Dendritic cell treated with granulocyte-macrophage colony-stimulating factor and Interleukin-4, amounts not matched to agents 40 ng/mL and 50 ng/mL, for 4 days (primary cell): ENCODE measurements at regions not wholly inside any gene's neighbourhood (a gene's known extent, or its start where the extent isn't known, plus 50 kb on each side); places are given as distances from the start of the nearest gene placed in this dataset.

Experiments
- H3K27ac Mint-ChIP-seq: one replicate; pipeline ENCODE4 v1.8.0; 2022; ENCODE audit warnings: mild to moderate bottlenecking, mixed read lengths
- H3K27me3 Mint-ChIP-seq: one replicate; pipeline ENCODE4 v1.8.0; 2022; ENCODE audit warnings: mild to moderate bottlenecking, mixed read lengths
- H3K36me3 Mint-ChIP-seq: one replicate; pipeline ENCODE4 v1.8.0; 2022; ENCODE audit warnings: low read depth, mixed read lengths
- H3K4me1 Mint-ChIP-seq: one replicate; pipeline ENCODE4 v1.8.0; 2022; ENCODE audit warnings: low read depth, mixed read lengths
- H3K4me3 Mint-ChIP-seq: one replicate; pipeline ENCODE4 v1.8.0; 2022; ENCODE audit warnings: mild to moderate bottlenecking, moderate library complexity, mixed read lengths
- H3K9me3 Mint-ChIP-seq: one replicate; pipeline ENCODE4 v1.8.0; 2022; ENCODE audit warnings: mixed read lengths
- intact Hi-C: fragments of 100-400 bp; cut with micrococcal nuclease; formaldehyde crosslinking; loops from one replicate; pipeline ENCODE4 v1.15.0; 2022

GRCh38 chr2:60073201-60073600 lies 480.3 kb downstream of the BCL11A start:
- Mint-ChIP-seq H3K9me3 (no peaks in the 10 kb centered on the region), H3K4me3 (no peak overlapping the region)

GRCh38 chr2:60072609-60073008 lies 480.8 kb downstream of the BCL11A start:
- Mint-ChIP-seq H3K27me3 (no peaks in the 10 kb centered on the region), H3K9me3 (no peaks in the 10 kb centered on the region), H3K36me3 (no peaks in the 10 kb centered on the region), H3K27ac (no peak overlapping the region), H3K4me3 (no peak overlapping the region), H3K4me1 (peaks cover 4% of the 10 kb centered on the region)
- intact Hi-C loops: no loop called here

More at GRCh38 chr2:60073201-60073600, 480.3 kb downstream of the BCL11A start:
- Mint-ChIP-seq H3K4me1 (peaks cover 4% of the 10 kb centered on the region), H3K27ac (no peak overlapping the region), H3K27me3 (no peaks in the 10 kb centered on the region), H3K36me3 (no peaks in the 10 kb centered on the region)
- intact Hi-C loops: no loop called here

- Mint-ChIP-seq H3K36me3 (no peaks in the 10 kb centered on the region), H3K27ac (no peak overlapping the region), H3K9me3 (no peaks in the 10 kb centered on the region), H3K4me3 (no peak overlapping the region), H3K27me3 (no peaks in the 10 kb centered on the region), H3K4me1 (no peaks in the 10 kb centered on the region)
- intact Hi-C loops: no loop called here
Measured at GRCh38 chr2:60071490-60071831, 482.0 kb downstream of the BCL11A start.

GRCh38 chr2:60070736-60071489 lies 482.5 kb downstream of the BCL11A start:
- Mint-ChIP-seq H3K27me3 (no peaks in the 10 kb centered on the region), H3K9me3 (no peaks in the 10 kb centered on the region), H3K4me3 (no peak overlapping the region), H3K4me1 (no peaks in the 10 kb centered on the region), H3K36me3 (no peaks in the 10 kb centered on the region), H3K27ac (no peak overlapping the region)
- intact Hi-C loops: no loop called here

- H3K4me3 Mint-ChIP-seq: no peak overlapping the region
- no peaks in the 10 kb centered on the region for H3K36me3 Mint-ChIP-seq
Measured at GRCh38 chr2:60070196-60070595, 483.3 kb downstream of the BCL11A start.

GRCh38 chr2:60068755-60069154 lies 484.7 kb downstream of the BCL11A start:
- no peak overlapping the region for H3K27ac Mint-ChIP-seq
- H3K4me3 Mint-ChIP-seq: no peak overlapping the region
- H3K4me1 Mint-ChIP-seq: no peaks in the 10 kb centered on the region
- H3K9me3 Mint-ChIP-seq: no peaks in the 10 kb centered on the region
- H3K27me3 Mint-ChIP-seq: no peaks in the 10 kb centered on the region
- no peaks in the 10 kb centered on the region for H3K36me3 Mint-ChIP-seq
- intact Hi-C loops: no loop called here

More at GRCh38 chr2:60070196-60070595, 483.3 kb downstream of the BCL11A start:
- no peaks in the 10 kb centered on the region for H3K27me3 Mint-ChIP-seq
- H3K27ac Mint-ChIP-seq: no peak overlapping the region
- no peaks in the 10 kb centered on the region for H3K9me3 Mint-ChIP-seq
- no peaks in the 10 kb centered on the region for H3K4me1 Mint-ChIP-seq
- intact Hi-C loops: no loop called here

GRCh38 chr2:60067006-60067405 lies 486.4 kb downstream of the BCL11A start:
- H3K4me1 Mint-ChIP-seq: no peaks in the 10 kb centered on the region
- intact Hi-C loops: no loop called here
- H3K9me3 Mint-ChIP-seq: no peaks in the 10 kb centered on the region
- H3K36me3 Mint-ChIP-seq: no peaks in the 10 kb centered on the region
- H3K27ac Mint-ChIP-seq: no peak overlapping the region
- H3K4me3 Mint-ChIP-seq: no peak overlapping the region
- no peaks in the 10 kb centered on the region for H3K27me3 Mint-ChIP-seq

GRCh38 chr2:60066096-60066839 lies 487.2 kb downstream of the BCL11A start:
- no peak overlapping the region for H3K27ac Mint-ChIP-seq
- H3K27me3 Mint-ChIP-seq: no peaks in the 10 kb centered on the region
- H3K4me3 Mint-ChIP-seq: no peak overlapping the region
- H3K36me3 Mint-ChIP-seq: no peaks in the 10 kb centered on the region
- intact Hi-C loops: no loop called here
- H3K9me3 Mint-ChIP-seq: no peaks in the 10 kb centered on the region
- H3K4me1 Mint-ChIP-seq: no peaks in the 10 kb centered on the region

- no peak overlapping the region for H3K4me3 Mint-ChIP-seq
- no peaks in the 10 kb centered on the region for H3K36me3 Mint-ChIP-seq
- no peaks in the 10 kb centered on the region for H3K9me3 Mint-ChIP-seq
- no peaks in the 10 kb centered on the region for H3K27me3 Mint-ChIP-seq
- no peaks in the 10 kb centered on the region for H3K4me1 Mint-ChIP-seq
- intact Hi-C loops: no loop called here
- H3K27ac Mint-ChIP-seq: no peak overlapping the region
Measured at GRCh38 chr2:60064687-60065389, 488.6 kb downstream of the BCL11A start.

GRCh38 chr2:60058781-60059180 lies 494.7 kb downstream of the BCL11A start:
- intact Hi-C loops: no loop called here
- Mint-ChIP-seq H3K27me3 (no peaks in the 10 kb centered on the region), H3K4me3 (no peak overlapping the region), H3K36me3 (no peaks in the 10 kb centered on the region), H3K4me1 (no peaks in the 10 kb centered on the region), H3K27ac (no peak overlapping the region), H3K9me3 (no peaks in the 10 kb centered on the region)

- intact Hi-C loops: no loop called here
- H3K4me1 Mint-ChIP-seq: no peaks in the 10 kb centered on the region
- no peaks in the 10 kb centered on the region for H3K9me3 Mint-ChIP-seq
- H3K27me3 Mint-ChIP-seq: no peaks in the 10 kb centered on the region
- no peak overlapping the region for H3K27ac Mint-ChIP-seq
- H3K4me3 Mint-ChIP-seq: no peak overlapping the region
- H3K36me3 Mint-ChIP-seq: no peaks in the 10 kb centered on the region
Measured at GRCh38 chr2:60054571-60055340, 498.7 kb downstream of the BCL11A start.

- no peaks in the 10 kb centered on the region for H3K36me3 Mint-ChIP-seq
- no peaks in the 10 kb centered on the region for H3K9me3 Mint-ChIP-seq
- H3K4me1 Mint-ChIP-seq: no peaks in the 10 kb centered on the region
- H3K27me3 Mint-ChIP-seq: no peaks in the 10 kb centered on the region
- H3K27ac Mint-ChIP-seq: no peak overlapping the region
- intact Hi-C loops: no loop called here
- no peak overlapping the region for H3K4me3 Mint-ChIP-seq
Measured at GRCh38 chr2:60053791-60054190, 499.7 kb downstream of the BCL11A start.

- Mint-ChIP-seq H3K27ac (no peak overlapping the region), H3K27me3 (no peaks in the 10 kb centered on the region), H3K4me3 (no peak overlapping the region), H3K9me3 (no peaks in the 10 kb centered on the region), H3K4me1 (no peaks in the 10 kb centered on the region), H3K36me3 (no peaks in the 10 kb centered on the region)
- intact Hi-C loops: no loop called here
Measured at GRCh38 chr2:60052601-60053000, 500.9 kb downstream of the BCL11A start.

GRCh38 chr2:60051991-60052390 lies 501.5 kb downstream of the BCL11A start:
- intact Hi-C loops: no loop called here
- Mint-ChIP-seq H3K27ac (no peak overlapping the region), H3K27me3 (no peaks in the 10 kb centered on the region), H3K36me3 (no peaks in the 10 kb centered on the region), H3K9me3 (no peaks in the 10 kb centered on the region), H3K4me3 (no peak overlapping the region), H3K4me1 (no peaks in the 10 kb centered on the region)
